H1 (cell line): ENCODE measurements at regions not wholly inside any gene's neighbourhood (a gene's known extent, or its start where the extent isn't known, plus 50 kb on each side); places are given as distances from the start of the nearest gene placed in this dataset.

Source experiments
- CTCF ChIA-PET: fragments of 300-600 bp; sonication (Branson Sonifier 250); formaldehyde crosslinking; loops from one replicate; lab custom pipeline; 2021; ENCODE audit not compliant: partially characterized antibody; lab: Charles Lee
- POLR2A ChIA-PET: fragments of 300-600 bp; sonication (Branson Sonifier 250); formaldehyde crosslinking; loops from one replicate; lab custom pipeline; 2021; ENCODE audit warnings: inconsistent platforms; ENCODE audit not compliant: partially characterized antibody; lab: Charles Lee
- DNase-seq, 2 experiments: peaks; one replicate each; pipeline versions ENCODE4 v3.0.0 to v3.0.0-alpha.2; 2010 to 2022; ENCODE audit warnings: low spot score in 2 of 2, low read depth in 1 of 2, mixed read lengths in 1 of 2
- FAIRE-seq: peaks from 2 replicates; lab custom pipeline; 2011; peaks lifted over from hg19 to GRCh38; lab: Jason Lieb, UNC
- H2AFZ ChIP-seq: 2 replicates; pipeline ENCODE4 v1.8.1; 2012; ENCODE audit warnings: low read length, inconsistent platforms
- H2AK5ac ChIP-seq: 2 replicates; pipeline ENCODE4 v1.6.1; 2013; ENCODE audit warnings: low read depth, low read length
- H2BK120ac ChIP-seq: replicated peaks from 2 replicates; pipeline ENCODE3; 2013; ENCODE audit warnings: low read depth, low read length, inconsistent platforms
- H2BK12ac ChIP-seq: 2 replicates; pipeline ENCODE4 v1.6.1; 2013; ENCODE audit warnings: low read depth, low read length
- H2BK15ac ChIP-seq: 2 replicates; pipeline ENCODE4 v1.6.1; 2013; ENCODE audit warnings: low read length
- H2BK20ac ChIP-seq: 2 replicates; pipeline ENCODE4 v1.6.1; 2013; ENCODE audit warnings: low read length
- H2BK5ac ChIP-seq: 2 replicates; pipeline ENCODE4 v1.6.1; 2013; ENCODE audit warnings: low read depth, low read length
- H3K14ac ChIP-seq: 2 replicates; pipeline ENCODE4 v1.6.1; 2013; ENCODE audit warnings: inconsistent platforms; ENCODE audit not compliant: insufficient read length
- H3K18ac ChIP-seq: 2 replicates; pipeline ENCODE4 v1.6.1; 2013; ENCODE audit warnings: low read length; ENCODE audit errors: extremely low read depth
- H3K23ac ChIP-seq: 2 replicates; pipeline ENCODE4 v1.6.1; 2013; ENCODE audit warnings: inconsistent platforms; ENCODE audit not compliant: insufficient read length
- H3K23me2 ChIP-seq: 2 replicates; pipeline ENCODE4 v1.6.1; 2013; ENCODE audit warnings: low read depth, low read length
- H3K27ac ChIP-seq: 2 replicates; pipeline ENCODE4 v1.6.1; 2011; ENCODE audit warnings: low read depth, low read length, inconsistent platforms
- H3K27me3 ChIP-seq, 4 experiments: replicated peaks in 1 of 4; 1 replicate in 1 of 4; 2 replicates in 3 of 4; pipeline versions ENCODE4 v1.6.1 to v1.8.1; 2011 to 2013; ENCODE audit warnings: low read length in 3 of 4, mild to moderate bottlenecking in 3 of 4, inconsistent platforms in 2 of 4, mixed read lengths in 2 of 4, moderate library complexity in 1 of 4; ENCODE audit not compliant: control insufficient read depth in 3 of 4, insufficient read depth in 3 of 4; ENCODE audit errors: extremely low read depth in 1 of 4
- H3K36me3 ChIP-seq, 4 experiments: 2 replicates each; pipeline versions ENCODE4 v1.6.1 to v1.8.1; 2011 to 2013; ENCODE audit warnings: mild to moderate bottlenecking in 4 of 4, low read length in 3 of 4, moderate library complexity in 2 of 4, control low read depth in 1 of 4, inconsistent platforms in 1 of 4; ENCODE audit not compliant: insufficient read depth in 4 of 4, control insufficient read depth in 2 of 4
- H3K4ac ChIP-seq: replicated peaks from 2 replicates; pipeline ENCODE3; 2013; ENCODE audit warnings: low read length, low read depth, mixed read lengths, inconsistent platforms; ENCODE audit not compliant: insufficient read length
- H3K4me1 ChIP-seq, 4 experiments: replicated peaks in 1 of 4; 1 replicate in 1 of 4; 2 replicates in 3 of 4; pipeline versions ENCODE4 v1.6.1 to v1.8.1; 2011 to 2013; ENCODE audit warnings: low read length in 3 of 4, inconsistent platforms in 2 of 4, mixed read lengths in 1 of 4; ENCODE audit not compliant: insufficient read depth in 4 of 4, control insufficient read depth in 3 of 4
- H3K4me2 ChIP-seq, 2 experiments: 2 replicates each; pipeline versions ENCODE4 v1.6.1 to v1.8.1; 2011 to 2013; ENCODE audit warnings: low read depth in 2 of 2, low read length in 2 of 2, control low read depth in 1 of 2, inconsistent platforms in 1 of 2, mild to moderate bottlenecking in 1 of 2; ENCODE audit not compliant: insufficient read depth in 1 of 2
- H3K4me3 ChIP-seq, 4 experiments: fragments of 200-600, 300-600 bp in 1 of 4; sonication (generic), shearing (Covaris generic), sonication (Bioruptor Twin) in 1 of 4; 2 replicates each; pipeline versions ENCODE4 v1.5.1 to v1.8.1; 2011 to 2016; ENCODE audit warnings: low read length in 4 of 4, low read depth in 3 of 4, control low read depth in 2 of 4, inconsistent platforms in 2 of 4, mild to moderate bottlenecking in 2 of 4, mixed read lengths in 1 of 4, moderate library complexity in 1 of 4; ENCODE audit not compliant: insufficient read depth in 2 of 4; ENCODE audit errors: extremely low read depth in 1 of 4
- H3K56ac ChIP-seq: replicated peaks from 2 replicates; pipeline ENCODE3; 2013; ENCODE audit warnings: low read depth, mild to moderate bottlenecking, mixed read lengths, low read length, inconsistent platforms; ENCODE audit not compliant: insufficient read length
- H3K79me1 ChIP-seq: 2 replicates; pipeline ENCODE4 v1.6.1; 2013; ENCODE audit warnings: low read depth, low read length, control low read depth
- H3K79me2 ChIP-seq, 2 experiments: 2 replicates each; pipeline versions ENCODE4 v1.6.1 to v1.8.1; 2012 to 2013; ENCODE audit warnings: low read length in 2 of 2, mild to moderate bottlenecking in 2 of 2, inconsistent platforms in 1 of 2; ENCODE audit not compliant: insufficient read depth in 2 of 2, control insufficient read depth in 1 of 2
- H3K9ac ChIP-seq, 4 experiments: replicated peaks in 1 of 4; 1 replicate in 1 of 4; 2 replicates in 3 of 4; pipeline versions ENCODE4 v1.6.1 to v1.8.1; 2011 to 2013; ENCODE audit warnings: low read depth in 3 of 4, low read length in 3 of 4, control low read depth in 2 of 4, mild to moderate bottlenecking in 2 of 4, moderate library complexity in 2 of 4, inconsistent platforms in 1 of 4; ENCODE audit errors: extremely low read depth in 1 of 4
- H3K9me3 ChIP-seq, 2 experiments: 2 replicates each; pipeline versions ENCODE4 v1.6.1 to v1.8.1; 2012 to 2013; ENCODE audit warnings: mild to moderate bottlenecking in 2 of 2, moderate library complexity in 2 of 2, control low read depth in 1 of 2, inconsistent platforms in 1 of 2, low read depth in 1 of 2, low read length in 1 of 2, mixed read lengths in 1 of 2; ENCODE audit not compliant: insufficient read depth in 2 of 2
- H4K20me1 ChIP-seq, 2 experiments: replicated peaks in 1 of 2; 2 replicates each; pipeline versions ENCODE3 to v1.8.1; 2011 to 2013; ENCODE audit warnings: inconsistent platforms in 2 of 2, low read length in 2 of 2, mild to moderate bottlenecking in 1 of 2; ENCODE audit not compliant: insufficient read depth in 2 of 2, control insufficient read depth in 1 of 2
- H4K5ac ChIP-seq: 2 replicates; pipeline ENCODE4 v1.6.1; 2013; ENCODE audit warnings: low read length, low read depth, mixed read lengths, inconsistent platforms; ENCODE audit not compliant: insufficient read length
- H4K8ac ChIP-seq: 2 replicates; pipeline ENCODE4 v1.8.0; 2013; ENCODE audit warnings: mild to moderate bottlenecking, moderate library complexity, low read length, inconsistent platforms; ENCODE audit not compliant: insufficient read depth; ENCODE audit errors: extremely low read depth
- H4K91ac ChIP-seq: replicated peaks from 2 replicates; pipeline ENCODE3; 2013; ENCODE audit warnings: low read length, mixed read lengths, inconsistent platforms; ENCODE audit not compliant: insufficient read length
- CBX5 ChIP-seq: fragments of 300-800, 300-1000 bp; sonication (generic); IDR thresholded peaks from 2 replicates; pipeline ENCODE4 v1.7.1; 2016; ENCODE audit warnings: antibody characterized with exemption, low read length, low read depth
- CBX8 ChIP-seq: fragments of 300-800, 300-1000 bp; sonication (generic); IDR thresholded peaks from 2 replicates; pipeline ENCODE4 v1.7.1; 2016; ENCODE audit warnings: low read depth, low read length, borderline replicate concordance
- CTBP2 ChIP-seq: IDR thresholded peaks from 2 replicates; pipeline ENCODE4 v1.7.0; 2011; ENCODE audit warnings: borderline replicate concordance, mild to moderate bottlenecking, moderate library complexity, mixed read lengths, low read length; ENCODE audit not compliant: insufficient read depth, insufficient read length
- GTF2F1 ChIP-seq: IDR thresholded peaks from 2 replicates; pipeline ENCODE4 v1.6.1; 2012; ENCODE audit warnings: low read depth, low read length, improper control_type of control experiment, borderline replicate concordance
- HDAC2 ChIP-seq, 2 experiments: fragments of 300-600 bp in 1 of 2; sonication (generic) in 1 of 2; IDR thresholded peaks; 2 replicates each; pipeline ENCODE4 v1.6.1; 2011 to 2012; ENCODE audit warnings: low read depth in 2 of 2, low read length in 2 of 2, mild to moderate bottlenecking in 2 of 2, moderate library complexity in 2 of 2, borderline replicate concordance in 1 of 2, inconsistent platforms in 1 of 2
- KDM5A ChIP-seq: fragments of 200-600 bp; IDR thresholded peaks from 2 replicates; pipeline ENCODE4 v1.7.1; 2012; ENCODE audit warnings: mild to moderate bottlenecking, low read length, inconsistent platforms, mixed read lengths
- POLR2A ChIP-seq, 2 experiments: IDR thresholded peaks; 1 replicate in 1 of 2; 2 replicates in 1 of 2; pipeline ENCODE4 v1.6.1; 2011; ENCODE audit warnings: low read depth in 2 of 2, low read length in 2 of 2, mild to moderate bottlenecking in 2 of 2; ENCODE audit errors: control extremely low read depth in 1 of 2
- SP2 ChIP-seq: IDR thresholded peaks from 2 replicates; pipeline ENCODE4 v1.6.1; 2012; ENCODE audit warnings: mild to moderate bottlenecking, low read length, inconsistent platforms
- SRF ChIP-seq: IDR thresholded peaks from 2 replicates; pipeline ENCODE4 v1.6.1; 2011; ENCODE audit warnings: mild to moderate bottlenecking, low read depth, low read length, moderate library complexity
- YY1 ChIP-seq: IDR thresholded peaks from 2 replicates; pipeline ENCODE4 v1.6.1; 2011; ENCODE audit warnings: low read depth, mild to moderate bottlenecking, low read length
- WGBS, 2 experiments: shearing (Covaris generic) in 1 of 2; methylation state at CpG; one replicate each; pipeline versions ENCODE4 v1.1.6 to v1.1.7; 2013 to 2015; ENCODE audit warnings: low lambda C conversion rate in 2 of 2, mixed read lengths in 2 of 2, inconsistent platforms in 1 of 2, low coverage in 1 of 2, missing lambda C conversion rate in 1 of 2; ENCODE audit not compliant: insufficient replicate concordance in 2 of 2, insufficient coverage in 1 of 2, insufficient read length in 1 of 2; ENCODE audit errors: extremely low coverage in 1 of 2, missing lambda C conversion rate in 1 of 2; 5-methylcytosine and 5-hydroxymethylcytosine counted together

- Histone ChIP-seq H2BK5ac (no peak overlapping the region), H2AK5ac (no peak overlapping the region), H3K4me1 (peaks cover 8 to 15% (median 10%) of the 10 kb centered on the region in 4 experiments), H3K4me2 (no peak overlapping the region), H3K23me2 (peaks cover 11% of the 10 kb centered on the region; the same call in 1 of the 2 replicates), H4K8ac (no peak overlapping the region), H3K18ac (no peak overlapping the region), H3K79me2 (no peaks in the 10 kb centered on the region), H3K36me3 (no peaks in the 10 kb centered on the region), H3K14ac (no peak overlapping the region), H3K23ac (no peak overlapping the region), H4K91ac (no peak overlapping the region), H3K4ac (no peak overlapping the region), H3K79me1 (no peaks in the 10 kb centered on the region), H3K56ac (no peak overlapping the region), H3K27ac (no peak overlapping the region), H3K4me3 (no peak overlapping the region), H3K9ac (no peak overlapping the region), H4K5ac (no peak overlapping the region), H2BK15ac (no peak overlapping the region), H2AFZ (no peak overlapping the region), H2BK120ac (no peak overlapping the region), H3K9me3 (no peaks in the 10 kb centered on the region), H3K27me3 (peaks cover 0 to 5% (median 2%) of the 10 kb centered on the region in 4 experiments; a peak in 3 of 7 replicates), H4K20me1 (no peaks in the 10 kb centered on the region), H2BK12ac (no peak overlapping the region; the same call in 1 of the 2 replicates), H2BK20ac (no peak overlapping the region)
- TF ChIP-seq KDM5A (no peak), POLR2A (IDR thresholded peaks at IDR 0.05; ENCODE audit: control extremely low read depth in 1 of 2, low read depth in 2 of 2, low read length in 2 of 2) (no peak), CBX8 (no peak), CBX5 (no peak), YY1 (no peak), SP2 (no peak), CTBP2 (no peak), HDAC2 (IDR thresholded peaks at IDR 0.05; ENCODE audit: borderline replicate concordance in 1 of 2, low read depth in 2 of 2, low read length in 2 of 2) (no peak), GTF2F1 (no peak), SRF (no peak)
- DNase-seq (peak in 1 of 2 experiments; percentile 14), FAIRE-seq (no peak)
- WGBS, 2 experiments = 85% methylated on average over 2 of the region's 2 CpGs; no CpG with 5 or more reads in 1 of the 2 experiments
- ChIA-PET POLR2A (no interaction called here), CTCF (interaction anchor here (0.5 to 1.7 kb wide), 3 partner anchors 53 to 274 kb away, joined by 3 to 5 read pairs (median 3); no protein-coding TSS in a partner anchor)
Measured at GRCh38 chr12:4160314-4161040, 113.1 kb upstream of the CCND2 start.
